ENCODE measurements at regions not wholly inside any gene's neighbourhood (a gene's known extent, or its start where the extent isn't known, plus 50 kb on each side); places are given as distances from the start of the nearest gene placed in this dataset.

GRCh38 chr6:106796781-106797180 lies 167.4 kb downstream of the QRSL1 start:
- Histone ChIP-seq H3K4me1 (peaks cover 17 to 29% of the 10 kb centered on the region in 2 donors), H3K27ac (peak overlapping the region; percentile 76 to 95 (median 84)), H3K4me3 (replicated peaks in 1 of 3) (no peak overlapping the region), H3K27me3 (no peaks in the 10 kb centered on the region), H3K36me3 (no peaks in the 10 kb centered on the region), H3K9me3 (no peaks in the 10 kb centered on the region)
- TF ChIP-seq POLR2A (IDR thresholded peaks at IDR 0.05) (no peak), CTCF (IDR thresholded peaks at IDR 0.05) (no peak)
- 83 to 90% methylated on average over 1 of the region's 1 CpG for WGBS, 2 donors
- DNase-seq = no peak
- intact Hi-C loops (cut with DNase I) = no loop called here

- WGBS, 2 donors = 83 to 89% methylated on average over 2 of the region's 2 CpGs
- Histone ChIP-seq H3K4me3 (replicated peaks in 1 of 3) (no peak overlapping the region), H3K36me3 (no peaks in the 10 kb centered on the region), H3K4me1 (peaks cover 25 to 33% of the 10 kb centered on the region in 2 donors), H3K27me3 (no peaks in the 10 kb centered on the region), H3K9me3 (no peaks in the 10 kb centered on the region), H3K27ac (no peak overlapping the region)
- no peak for DNase-seq
- TF ChIP-seq POLR2A (IDR thresholded peaks at IDR 0.05) (no peak), CTCF (IDR thresholded peaks at IDR 0.05) (no peak)
- intact Hi-C loops (cut with DNase I) = no loop called here
These were observed 164.8 kb downstream of the QRSL1 start for GRCh38 chr6:106794129-106794528.

- H3K27ac ChIP-seq = peak overlapping the region in 1 of 3 donors; percentile 21
- no peak for DNase-seq
- H3K9me3 ChIP-seq = no peaks in the 10 kb centered on the region
- intact Hi-C loops (cut with DNase I) = no loop called here
- WGBS, 2 donors = 81 to 88% methylated on average over 7 of the region's 7 CpGs
- no peaks in the 10 kb centered on the region for H3K27me3 ChIP-seq
- H3K4me3 ChIP-seq (replicated peaks in 1 of 3) = no peak overlapping the region
- no peaks in the 10 kb centered on the region for H3K36me3 ChIP-seq
- TF ChIP-seq CTCF (IDR thresholded peaks at IDR 0.05) (no peak), POLR2A (IDR thresholded peaks at IDR 0.05) (no peak)
- peaks cover 18 to 20% of the 10 kb centered on the region in 2 donors for H3K4me1 ChIP-seq
These were observed 163.3 kb downstream of the QRSL1 start for GRCh38 chr6:106792536-106793236.

- no peaks in the 10 kb centered on the region for H3K36me3 ChIP-seq
- no peak overlapping the region for H3K4me3 ChIP-seq (replicated peaks in 1 of 3)
- DNase-seq = peak; percentile 16 to 23
- peaks cover 11 to 14% of the 10 kb centered on the region in 2 donors for H3K4me1 ChIP-seq
- no peaks in the 10 kb centered on the region for H3K27me3 ChIP-seq
- intact Hi-C loops (cut with DNase I) = no loop called here
- H3K27ac ChIP-seq = peak overlapping the region; percentile 66 to 85 (median 73)
- 59 to 69% methylated on average over 8 of the region's 8 CpGs for WGBS, 2 donors
- H3K9me3 ChIP-seq = no peaks in the 10 kb centered on the region
- TF ChIP-seq POLR2A (IDR thresholded peaks at IDR 0.05) = no peak
- TF ChIP-seq CTCF (IDR thresholded peaks at IDR 0.05) = no peak
These were observed 161.6 kb downstream of the QRSL1 start for GRCh38 chr6:106790935-106791334.

- peaks cover 11 to 14% of the 10 kb centered on the region in 2 donors for H3K4me1 ChIP-seq
- H3K9me3 ChIP-seq = no peaks in the 10 kb centered on the region
- no peak for DNase-seq
- TF ChIP-seq CTCF (IDR thresholded peaks at IDR 0.05) (no peak), POLR2A (IDR thresholded peaks at IDR 0.05) (no peak)
- 84 to 88% methylated on average over 8 of the region's 8 CpGs for WGBS, 2 donors
- no peak overlapping the region for H3K4me3 ChIP-seq (replicated peaks in 1 of 3)
- H3K27ac ChIP-seq = peak overlapping the region; percentile 66 to 85 (median 73)
- H3K27me3 ChIP-seq = no peaks in the 10 kb centered on the region
- intact Hi-C loops (cut with DNase I) = no loop called here
- H3K36me3 ChIP-seq = no peaks in the 10 kb centered on the region
These were observed 160.9 kb downstream of the QRSL1 start for GRCh38 chr6:106790149-106790770.

All from thyroid gland (tissue), 4 donors.